ENCODE measurements at regions not wholly inside any gene's neighbourhood (a gene's known extent, or its start where the extent isn't known, plus 50 kb on each side); places are given as distances from the start of the nearest gene placed in this dataset.

- no peak for DNase-seq (ENCODE audit: low read depth in 2 of 2)
Observed at GRCh38 chr10:100612601-100613595, 77.2 kb downstream of the HIF1AN start.

GRCh38 chr10:100613846-100614245 lies 78.1 kb downstream of the HIF1AN start:
- DNase-seq (ENCODE audit: low read depth in 2 of 2) = no peak

- no peak for DNase-seq (ENCODE audit: low read depth in 2 of 2)
Observed at GRCh38 chr10:100614429-100615095, 78.8 kb downstream of the HIF1AN start.

GRCh38 chr10:100615241-100615640 lies 79.5 kb downstream of the HIF1AN start:
- DNase-seq (ENCODE audit: low read depth in 2 of 2) = no peak

GRCh38 chr10:100615908-100616307 lies 80.2 kb downstream of the HIF1AN start:
- DNase-seq (ENCODE audit: low read depth in 2 of 2) = no peak

GRCh38 chr10:100618091-100618615 lies 82.4 kb downstream of the HIF1AN start:
- no peak for DNase-seq (ENCODE audit: low read depth in 2 of 2)

- no peak for DNase-seq (ENCODE audit: low read depth in 2 of 2)
Observed at GRCh38 chr10:100618632-100619255, 83.0 kb downstream of the HIF1AN start.

GRCh38 chr10:100620087-100620835 lies 84.5 kb downstream of the HIF1AN start:
- DNase-seq (ENCODE audit: low read depth in 2 of 2) = no peak

- peak; percentile 7 to 19 for DNase-seq (ENCODE audit: low read depth in 2 of 2)
Observed at GRCh38 chr10:100621360-100622205, 85.8 kb downstream of the HIF1AN start.

GRCh38 chr10:100622946-100623345 lies 87.2 kb downstream of the HIF1AN start:
- DNase-seq (ENCODE audit: low read depth in 2 of 2) = no peak

- DNase-seq (ENCODE audit: low read depth in 2 of 2) = no peak
Observed at GRCh38 chr10:100623521-100624230, 87.9 kb downstream of the HIF1AN start.

- no peak for DNase-seq (ENCODE audit: low read depth in 2 of 2)
Observed at GRCh38 chr10:100624298-100624697, 88.6 kb downstream of the HIF1AN start.

GRCh38 chr10:100625816-100626215 lies 90.1 kb downstream of the HIF1AN start:
- DNase-seq (ENCODE audit: low read depth in 2 of 2) = no peak

- no peak for DNase-seq (ENCODE audit: low read depth in 2 of 2)
Observed at GRCh38 chr10:100628061-100628460, 92.3 kb downstream of the HIF1AN start.

- no peak for DNase-seq (ENCODE audit: low read depth in 2 of 2)
Observed at GRCh38 chr10:100631192-100631591, 95.4 kb downstream of the HIF1AN start.

- DNase-seq (ENCODE audit: low read depth in 2 of 2) = no peak
Observed at GRCh38 chr10:100632027-100632426, 96.3 kb downstream of the HIF1AN start.

- no peak for DNase-seq (ENCODE audit: low read depth in 2 of 2)
Observed at GRCh38 chr10:100634034-100634433, 98.3 kb downstream of the HIF1AN start.

- no peak for DNase-seq (ENCODE audit: low read depth in 2 of 2)
Observed at GRCh38 chr10:100636848-100637553, 101.3 kb downstream of the HIF1AN start.

GRCh38 chr10:100637785-100638184 lies 102.0 kb downstream of the HIF1AN start:
- no peak for DNase-seq (ENCODE audit: low read depth in 2 of 2)

Data from stimulated activated CD4-positive, alpha-beta T cell treated with anti-CD3 and anti-CD28 coated beads, Interleukin-1b, Interleukin-23, amount 100 ng/mL, for 4 hours (primary cell).